GM12878 (cell line): ENCODE measurements at regions not wholly inside any gene's neighbourhood (a gene's known extent, or its start where the extent isn't known, plus 50 kb on each side); places are given as distances from the start of the nearest gene placed in this dataset.

Experiments used
- ATF7 ChIP-seq: fragments of 450-650 bp; IDR thresholded peaks from 2 replicates; pipeline ENCODE4 v1.6.1; 2016; ENCODE audit warnings: low read depth, mild to moderate bottlenecking
- CBX5 ChIP-seq: sonication (generic); IDR thresholded peaks from 2 replicates; pipeline ENCODE4 v1.6.1; 2016; ENCODE audit warnings: low read depth, moderate library complexity, mild to moderate bottlenecking, inconsistent platforms
- CTCF ChIP-seq, 3 experiments: IDR thresholded peaks in 2 of 3; conservative IDR thresholded peaks in 1 of 3; 2 replicates each; pipeline ENCODE4 v1.5.1; 2011; ENCODE audit warnings: low read depth in 3 of 3, low read length in 3 of 3, mild to moderate bottlenecking in 3 of 3, control low read depth in 2 of 3, moderate library complexity in 2 of 3, inconsistent platforms in 1 of 3, mixed read lengths in 1 of 3; ENCODE audit not compliant: control insufficient read depth in 2 of 3, insufficient read depth in 1 of 3; ENCODE audit errors: extremely low read depth in 1 of 3
- E2F8 ChIP-seq: fragments of 450-650 bp; IDR thresholded peaks from 2 replicates; pipeline ENCODE4 v1.6.1; 2018; ENCODE audit warnings: mild to moderate bottlenecking, low read depth, moderate library complexity; ENCODE audit not compliant: partially characterized antibody
- POLR2A ChIP-seq: IDR thresholded peaks from 2 replicates; pipeline ENCODE4 v1.6.1; 2011; ENCODE audit warnings: low read depth, mild to moderate bottlenecking, low read length
- POLR2AphosphoS5 ChIP-seq: IDR thresholded peaks from 2 replicates; pipeline ENCODE4 v1.6.1; 2011; ENCODE audit warnings: mild to moderate bottlenecking, low read length, inconsistent platforms
- RAD21 ChIP-seq: IDR thresholded peaks from 2 replicates; pipeline ENCODE4 v1.6.1; 2011; ENCODE audit warnings: mild to moderate bottlenecking, low read depth, low read length, moderate library complexity; ENCODE audit not compliant: insufficient read depth
- RCOR1 ChIP-seq: conservative IDR thresholded peaks from 2 replicates; pipeline ENCODE4 v1.6.1; 2012; ENCODE audit warnings: low read depth, low read length, improper control_type of control experiment
- REST ChIP-seq: IDR thresholded peaks from 2 replicates; pipeline ENCODE4 v1.6.1; 2012; ENCODE audit warnings: mild to moderate bottlenecking, low read depth, low read length
- SMARCA5 ChIP-seq: fragments of 450-650 bp; IDR thresholded peaks from 2 replicates; pipeline ENCODE4 v1.6.1; 2017; ENCODE audit warnings: mild to moderate bottlenecking
- SP1 ChIP-seq: IDR thresholded peaks from one replicate; pipeline ENCODE4 v1.6.1; 2011; ENCODE audit warnings: low read depth, low read length
- ZBTB33 ChIP-seq: fragments of 450-650 bp; IDR thresholded peaks from 2 replicates; pipeline ENCODE4 v1.6.1; 2017; ENCODE audit warnings: mild to moderate bottlenecking

- TF ChIP-seq REST (no peak), RCOR1 (no peak), CTCF (IDR thresholded peaks at IDR 0.05 in 2 of 3, conservative IDR thresholded peaks at IDR 0.05 in 1 of 3; ENCODE audit: control insufficient read depth in 2 of 3, extremely low read depth in 1 of 3, insufficient read depth in 1 of 3, low read depth in 3 of 3, low read length in 3 of 3) (no peak), CBX5 (no peak), SMARCA5 (no peak), POLR2AphosphoS5 (no peak), E2F8 (no peak), ZBTB33 (no peak), ATF7 (no peak), SP1 (no peak), POLR2A (no peak), RAD21 (no peak)
These were observed 655.0 kb downstream of the STK39 start for GRCh38 chr2:167592441-167592840.
